GM21786 (cell line): ENCODE measurements at regions not wholly inside any gene's neighbourhood (a gene's known extent, or its start where the extent isn't known, plus 50 kb on each side); places are given as distances from the start of the nearest gene placed in this dataset.
A peak's percentile ranks its signal among the peaks of the same experiment; 100 is the strongest.
"Not testable (repeated sequence)": the region's sequence is repeated elsewhere in the genome, so short reads cannot be mapped to it uniquely, and the experiment has no call there.

Source experiments
- ATAC-seq: cut with Tn5 transposase; IDR thresholded peaks from one replicate; pipeline ENCODE4 v1.9.1; 2021; ENCODE audit not compliant: unreplicated experiment

DNA sequence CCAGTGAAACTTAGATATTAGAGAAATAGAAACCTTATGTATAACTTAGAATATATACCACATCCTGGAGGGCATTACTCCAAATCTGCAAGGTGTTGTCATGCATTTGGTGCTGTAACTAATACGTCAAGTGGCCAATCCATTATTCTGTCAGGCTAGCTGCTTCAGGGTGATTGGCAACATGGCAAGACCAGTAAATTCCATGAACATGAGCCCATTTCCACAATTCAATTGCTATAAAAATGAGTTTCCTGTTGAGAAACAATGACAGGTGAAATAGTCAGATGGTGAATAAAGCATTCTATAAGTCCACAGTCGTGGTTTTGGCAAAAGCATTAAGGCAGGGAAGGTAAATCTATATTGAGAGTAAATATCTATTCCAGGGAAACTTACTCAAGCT lies 566.0 kb downstream of the ADGRL2 start:
- no peak for ATAC-seq

GRCh38 chr1:82359541-82359940 lies 558.8 kb downstream of the ADGRL2 start:
- not testable (repeated sequence) for ATAC-seq

DNA sequence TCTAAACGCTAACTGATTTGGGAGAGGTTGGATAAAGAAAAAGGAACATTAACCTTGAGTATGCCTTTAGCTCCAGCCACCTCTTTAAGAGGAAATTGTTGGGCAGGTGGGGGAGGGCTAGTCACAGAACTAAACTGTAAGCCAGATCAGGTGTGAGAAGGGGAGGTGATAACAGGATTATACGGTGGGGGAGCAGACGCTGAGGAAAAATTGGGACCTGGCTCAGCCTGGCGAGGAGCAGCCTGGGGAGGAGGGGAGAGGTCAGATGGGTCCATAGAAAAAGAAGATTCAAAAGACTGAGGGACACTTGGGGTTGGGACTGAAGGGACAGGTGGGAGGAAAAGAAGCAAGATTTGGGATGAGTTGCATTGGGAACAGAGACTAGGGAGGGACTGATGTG lies 558.0 kb downstream of the ADGRL2 start:
- ATAC-seq: not testable (repeated sequence)

DNA sequence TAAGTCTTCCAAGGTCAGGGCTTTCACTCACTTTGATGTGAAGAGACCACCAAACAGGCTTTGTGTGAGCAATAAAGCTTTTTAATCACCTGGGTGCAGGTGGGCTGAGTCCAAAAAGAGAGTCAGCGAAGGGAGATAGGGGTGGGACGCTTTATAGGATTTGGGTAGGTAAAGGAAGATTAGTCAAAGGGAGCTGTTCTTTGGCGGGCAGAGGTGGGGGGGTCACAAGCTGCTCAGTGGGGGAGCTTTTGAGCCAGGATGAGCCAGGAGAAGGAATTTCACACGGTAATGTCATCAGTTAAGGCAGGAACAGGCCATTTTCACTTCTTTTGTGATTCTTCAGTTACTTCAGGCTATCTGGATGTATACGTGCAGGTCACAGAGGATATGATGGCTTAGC lies 553.8 kb downstream of the ADGRL2 start:
- not testable (repeated sequence) for ATAC-seq

DNA sequence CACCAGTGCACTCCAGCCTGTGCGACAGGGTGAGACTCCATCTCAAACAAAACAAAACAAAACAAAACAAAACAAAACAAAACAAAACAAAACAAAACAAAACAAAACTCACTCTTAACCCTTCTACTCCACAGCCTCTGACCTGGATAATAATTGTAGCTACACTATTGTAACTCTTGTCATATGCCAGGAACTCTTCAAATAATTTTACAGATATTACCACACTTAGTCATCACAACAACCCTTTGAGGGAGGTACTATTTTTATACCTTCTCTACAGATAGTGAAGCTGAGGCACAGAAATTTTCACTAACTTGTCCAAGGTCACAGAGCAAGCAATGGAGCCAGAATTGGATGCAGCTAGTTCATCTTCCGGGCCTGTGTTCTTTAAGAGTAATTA lies 547.8 kb downstream of the ADGRL2 start:
- ATAC-seq: no peak

- no peak for ATAC-seq
Measured at GRCh38 chr1:82346141-82346540, 545.4 kb downstream of the ADGRL2 start.

DNA sequence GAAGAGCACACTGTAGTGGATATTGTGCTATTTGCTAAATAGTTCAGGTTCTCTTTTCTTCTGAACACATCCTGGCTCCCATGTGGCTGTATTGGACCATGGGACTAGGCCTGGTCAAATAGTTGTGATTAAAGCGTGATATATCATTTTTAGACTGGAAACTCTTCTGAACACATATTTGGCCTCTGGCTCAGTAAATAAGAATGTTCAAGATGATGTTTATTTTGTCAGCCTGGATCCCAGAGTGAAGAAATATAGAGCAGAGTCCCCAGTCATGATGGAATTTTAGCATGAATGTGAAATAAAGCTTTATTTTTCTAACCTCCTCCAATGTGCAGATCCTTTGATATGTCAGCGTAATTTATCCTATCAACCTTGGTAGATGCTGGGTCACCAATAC lies 542.6 kb downstream of the ADGRL2 start:
- ATAC-seq: no peak

DNA sequence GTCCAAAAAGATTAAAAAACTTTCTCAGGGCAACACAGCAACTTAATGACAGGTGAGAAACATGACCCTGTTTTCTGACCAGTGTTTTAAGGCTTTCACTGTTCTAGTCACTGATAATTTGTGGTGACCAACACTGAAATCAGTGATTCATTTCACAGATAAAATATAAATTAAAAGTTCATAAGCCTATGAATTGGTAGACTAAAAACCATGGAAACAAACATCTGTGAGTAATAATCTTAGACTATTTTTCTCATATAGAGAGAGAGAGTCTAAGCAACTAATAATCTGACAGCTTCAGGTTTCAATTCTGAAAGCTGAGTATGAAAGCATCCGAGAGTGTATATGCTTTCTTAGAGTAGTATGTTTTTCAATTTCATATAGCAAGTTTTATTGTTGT lies 536.9 kb downstream of the ADGRL2 start:
- ATAC-seq: peak; percentile 73

DNA sequence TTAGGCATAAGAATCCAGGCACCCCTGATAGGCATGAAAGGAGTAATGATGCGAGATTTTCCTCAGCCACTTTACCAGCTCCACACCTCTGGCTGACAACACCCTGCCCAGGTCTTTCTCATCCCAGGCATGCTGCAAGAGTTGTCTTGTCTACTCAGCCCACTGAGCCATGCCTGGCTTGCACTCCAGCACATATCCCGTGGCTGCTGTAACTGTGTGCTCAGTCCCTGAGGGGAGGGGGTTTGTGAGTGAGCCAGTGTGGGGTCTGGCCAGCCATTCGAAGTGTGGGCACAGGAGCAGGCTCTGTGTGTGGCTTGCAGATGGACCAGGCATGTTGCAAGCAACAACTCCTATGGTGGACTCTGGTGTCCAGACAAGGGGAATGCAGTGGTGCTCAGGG lies 529.6 kb downstream of the ADGRL2 start:
- ATAC-seq: no peak

- no peak for ATAC-seq
Measured at GRCh38 chr1:82329226-82329625, 528.5 kb downstream of the ADGRL2 start.

GRCh38 chr1:82323144-82323841 lies 522.6 kb downstream of the ADGRL2 start:
- no peak for ATAC-seq

GRCh38 chr1:82321794-82322193 lies 521.1 kb downstream of the ADGRL2 start:
- no peak for ATAC-seq

- no peak for ATAC-seq
Measured at GRCh38 chr1:82319546-82319945, 518.8 kb downstream of the ADGRL2 start.

DNA sequence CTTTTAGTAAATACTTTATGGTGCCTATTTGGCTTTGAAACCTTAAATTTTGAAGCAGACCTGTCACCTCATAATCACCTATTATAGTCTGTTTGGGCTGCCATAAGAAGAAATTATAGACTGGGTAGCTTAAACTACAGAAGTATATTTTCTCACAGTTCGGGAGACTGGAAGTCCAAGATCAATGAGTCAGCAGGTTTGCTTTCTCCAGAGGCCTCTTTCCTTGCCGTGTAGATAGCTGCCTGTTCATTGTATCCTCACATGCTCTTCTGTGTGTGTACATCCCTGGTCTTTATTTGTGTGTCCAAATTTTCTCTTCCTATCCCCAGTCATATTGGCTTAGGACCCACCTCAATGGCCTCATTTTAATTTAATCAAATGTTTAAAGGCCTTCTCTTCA lies 518.2 kb downstream of the ADGRL2 start:
- no peak for ATAC-seq

- no peak for ATAC-seq
Measured at GRCh38 chr1:82318265-82318664, 517.5 kb downstream of the ADGRL2 start.

DNA sequence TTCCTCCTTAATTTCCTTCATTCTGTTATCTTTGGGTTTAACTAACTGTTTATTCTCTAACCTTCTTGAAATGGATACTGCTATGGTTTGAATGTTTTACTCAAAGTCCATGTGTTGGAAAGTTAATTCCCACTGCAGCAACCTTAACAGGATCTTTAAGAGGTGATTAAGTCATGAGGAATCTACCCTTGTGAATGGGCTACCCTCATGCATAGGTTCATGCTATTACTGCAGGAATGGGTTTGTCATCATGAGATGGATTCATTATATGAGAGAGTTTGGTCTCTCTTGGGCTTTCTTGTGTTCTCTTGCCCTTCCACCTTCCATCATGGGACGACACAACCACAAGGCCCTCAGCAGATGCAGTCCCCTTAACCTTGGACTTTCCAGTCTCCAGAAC lies 516.9 kb downstream of the ADGRL2 start:
- ATAC-seq: no peak

DNA sequence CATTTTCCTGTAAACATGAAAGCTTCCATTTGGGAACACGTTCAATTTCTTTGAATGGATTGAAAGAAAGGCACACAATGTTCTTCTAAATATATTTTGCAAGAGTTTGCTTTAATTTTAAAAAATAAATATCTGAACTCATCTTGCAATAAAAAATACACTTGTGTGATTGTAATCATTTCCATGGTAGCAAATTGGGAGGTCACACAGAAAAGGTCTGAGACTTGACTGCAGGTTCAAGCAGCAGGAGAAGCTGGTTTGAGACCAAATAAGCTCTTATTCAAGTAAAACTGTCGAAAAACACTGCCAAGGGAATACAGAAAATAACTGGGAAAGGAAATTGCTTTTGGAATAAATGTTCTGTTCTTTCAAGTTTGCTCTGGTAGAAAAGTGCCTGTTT lies 498.9 kb downstream of the ADGRL2 start:
- ATAC-seq: no peak

- ATAC-seq: no peak
Measured at GRCh38 chr1:82299056-82299455, 498.3 kb downstream of the ADGRL2 start.

DNA sequence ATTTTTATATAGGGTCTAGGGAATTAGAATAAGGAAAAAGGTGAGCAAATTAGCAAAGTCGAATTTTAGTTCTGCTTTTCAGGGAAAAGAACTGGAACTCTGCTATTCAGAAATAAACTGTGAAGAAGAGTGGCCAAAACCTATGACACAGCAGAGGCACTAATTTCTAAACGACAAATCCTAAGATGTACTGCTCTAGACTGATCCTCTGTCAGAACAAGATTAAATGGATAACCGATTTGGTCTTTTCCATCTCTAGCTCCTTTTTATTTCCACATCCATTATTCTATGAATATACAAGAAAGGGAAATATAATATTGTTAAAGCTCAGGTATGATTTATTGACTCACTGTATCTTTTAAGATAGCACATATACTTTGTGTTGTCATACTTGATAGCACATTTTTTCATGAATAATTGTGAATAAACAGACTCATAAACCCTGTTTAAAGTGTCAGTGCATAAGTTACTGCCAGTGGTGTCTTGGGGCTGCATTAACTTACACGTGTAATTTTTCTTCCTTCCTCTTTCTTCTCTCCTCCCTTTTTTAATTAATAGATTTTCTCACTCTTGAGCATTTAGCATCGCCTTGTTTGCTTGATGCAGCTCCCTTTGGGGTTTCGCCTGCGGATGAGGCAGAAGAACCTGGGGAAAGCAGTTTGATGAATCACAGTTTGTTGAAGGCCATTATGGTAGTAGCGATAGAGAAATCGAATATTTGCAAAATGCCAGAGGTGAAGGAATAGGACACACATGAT lies 496.6 kb downstream of the ADGRL2 start:
- ATAC-seq: no peak

GRCh38 chr1:82287556-82287955 lies 486.8 kb downstream of the ADGRL2 start:
- ATAC-seq: no peak

GRCh38 chr1:82284213-82284612 lies 483.5 kb downstream of the ADGRL2 start:
- no peak for ATAC-seq

DNA sequence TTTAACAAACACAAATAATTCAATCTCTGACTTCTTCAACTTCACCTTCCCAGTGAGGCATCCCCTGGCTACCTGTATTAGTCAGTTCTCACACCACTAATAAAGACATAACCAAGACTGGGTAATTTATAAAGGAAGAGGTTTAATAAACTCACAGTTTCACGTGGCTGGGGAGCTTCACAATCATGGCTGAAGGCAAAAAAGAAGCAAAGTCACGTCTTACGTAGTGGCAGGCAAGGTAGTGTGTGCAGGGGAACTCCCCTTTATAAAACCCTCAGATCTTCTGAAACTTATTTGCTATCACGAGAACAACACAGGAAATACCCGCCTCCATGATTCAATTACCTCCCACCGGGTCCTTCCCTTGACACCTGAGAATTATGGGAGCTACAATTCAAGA lies 478.5 kb downstream of the ADGRL2 start:
- peak; percentile 64 for ATAC-seq

DNA sequence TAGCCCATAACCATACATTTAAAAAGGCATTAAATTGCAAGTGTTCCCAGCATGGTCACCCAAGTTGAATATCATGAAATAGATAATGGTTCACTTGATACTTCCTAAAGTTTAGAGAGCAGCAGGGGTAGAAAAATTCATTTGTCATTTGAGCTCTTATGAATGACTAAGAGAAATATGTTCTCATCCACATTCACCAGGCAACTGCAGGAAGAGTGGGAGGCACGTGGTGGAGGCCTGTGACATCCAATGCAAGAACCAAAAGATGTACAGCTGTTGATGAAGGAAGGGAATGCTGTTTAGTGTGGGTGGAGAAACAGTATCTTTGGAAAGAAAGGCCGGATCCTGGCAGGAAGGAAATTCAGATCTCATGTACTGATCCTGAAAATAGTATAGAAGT lies 473.1 kb downstream of the ADGRL2 start:
- no peak for ATAC-seq
